HG02610 (cell line): ENCODE measurements at regions not wholly inside any gene's neighbourhood (a gene's known extent, or its start where the extent isn't known, plus 50 kb on each side); places are given as distances from the start of the nearest gene placed in this dataset.

Experiments
- ATAC-seq: cut with Tn5 transposase; IDR thresholded peaks from one replicate; pipeline ENCODE4 v1.9.1; 2021; ENCODE audit warnings: mild to moderate bottlenecking, moderate library complexity; ENCODE audit not compliant: unreplicated experiment

DNA sequence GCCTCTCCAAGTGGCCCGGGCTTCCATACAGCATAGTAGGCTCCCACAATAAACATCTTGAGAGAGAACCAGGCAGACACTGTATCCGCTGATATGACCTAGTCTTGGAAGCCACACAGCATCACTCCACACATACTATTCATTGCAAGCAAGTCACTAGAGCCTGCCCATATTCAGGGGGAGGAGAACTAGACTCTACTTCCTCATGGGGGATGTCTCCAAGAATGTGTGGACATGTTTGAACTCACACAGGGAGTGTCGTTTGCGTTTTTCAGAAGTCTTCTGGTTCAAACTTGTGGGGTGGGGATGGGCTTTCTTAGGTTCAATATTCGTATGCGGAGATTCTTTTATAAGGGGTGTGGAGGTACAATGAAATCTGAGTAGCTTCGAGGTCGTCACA is 232.6 kb upstream of the HABP2 start:
- no peak for ATAC-seq

DNA sequence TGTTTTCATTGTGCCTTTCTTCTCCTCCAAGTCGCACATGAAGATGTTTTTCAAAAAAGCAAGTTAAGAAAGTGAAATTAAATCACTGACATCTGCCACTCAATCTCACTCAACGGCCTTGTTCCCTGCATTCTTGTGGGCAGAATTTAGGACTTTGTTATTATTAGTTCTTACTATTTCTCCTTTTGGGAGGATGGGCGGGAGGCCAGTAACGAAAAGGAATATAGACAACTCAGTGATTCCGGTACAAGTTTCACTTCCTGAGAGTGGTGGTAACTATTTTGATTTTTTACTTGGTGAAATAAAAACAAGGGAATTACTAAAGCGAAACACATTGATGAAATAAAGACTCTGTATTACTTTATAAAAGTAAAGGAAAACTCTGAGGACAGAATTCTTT is 231.9 kb upstream of the HABP2 start:
- no peak for ATAC-seq

DNA sequence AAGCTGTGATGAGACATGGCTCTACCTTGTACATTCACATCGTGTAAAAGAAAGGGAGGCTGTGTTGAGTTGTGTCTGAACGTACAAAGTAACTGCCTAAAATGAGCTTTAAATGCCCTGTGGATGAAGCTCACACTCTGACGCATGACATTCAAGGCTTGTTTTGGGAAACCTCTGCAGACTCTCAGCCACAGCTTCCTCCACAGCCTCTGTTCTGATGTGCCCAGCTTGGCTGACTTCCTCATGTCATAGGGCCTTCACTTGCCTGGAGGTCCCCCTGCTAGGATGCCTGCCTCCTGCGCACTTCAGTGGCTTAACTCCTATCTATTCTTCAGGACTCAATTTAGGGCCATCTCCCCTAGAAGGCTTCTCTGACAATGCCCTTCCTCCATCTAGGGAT is 230.0 kb upstream of the HABP2 start:
- ATAC-seq: no peak

DNA sequence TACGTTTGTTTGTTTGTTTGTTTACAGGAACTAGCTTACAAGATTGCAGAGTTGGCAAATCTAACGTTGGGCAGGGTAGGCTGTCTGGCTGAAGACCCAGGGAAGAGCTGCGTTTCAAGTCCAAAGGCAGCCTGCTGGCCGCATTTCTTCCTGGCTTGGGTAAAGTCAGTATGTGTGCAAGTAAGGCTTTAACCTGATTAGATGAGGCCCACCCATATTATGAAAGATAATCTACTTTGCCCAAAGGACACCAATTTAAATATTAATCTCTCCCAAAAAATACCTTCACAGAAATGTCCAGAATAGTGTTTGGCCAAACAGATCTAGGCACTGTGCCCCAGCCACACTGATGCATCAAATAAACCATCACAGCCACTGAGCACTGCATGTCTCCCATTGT is 228.9 kb upstream of the HABP2 start:
- ATAC-seq: no peak

DNA sequence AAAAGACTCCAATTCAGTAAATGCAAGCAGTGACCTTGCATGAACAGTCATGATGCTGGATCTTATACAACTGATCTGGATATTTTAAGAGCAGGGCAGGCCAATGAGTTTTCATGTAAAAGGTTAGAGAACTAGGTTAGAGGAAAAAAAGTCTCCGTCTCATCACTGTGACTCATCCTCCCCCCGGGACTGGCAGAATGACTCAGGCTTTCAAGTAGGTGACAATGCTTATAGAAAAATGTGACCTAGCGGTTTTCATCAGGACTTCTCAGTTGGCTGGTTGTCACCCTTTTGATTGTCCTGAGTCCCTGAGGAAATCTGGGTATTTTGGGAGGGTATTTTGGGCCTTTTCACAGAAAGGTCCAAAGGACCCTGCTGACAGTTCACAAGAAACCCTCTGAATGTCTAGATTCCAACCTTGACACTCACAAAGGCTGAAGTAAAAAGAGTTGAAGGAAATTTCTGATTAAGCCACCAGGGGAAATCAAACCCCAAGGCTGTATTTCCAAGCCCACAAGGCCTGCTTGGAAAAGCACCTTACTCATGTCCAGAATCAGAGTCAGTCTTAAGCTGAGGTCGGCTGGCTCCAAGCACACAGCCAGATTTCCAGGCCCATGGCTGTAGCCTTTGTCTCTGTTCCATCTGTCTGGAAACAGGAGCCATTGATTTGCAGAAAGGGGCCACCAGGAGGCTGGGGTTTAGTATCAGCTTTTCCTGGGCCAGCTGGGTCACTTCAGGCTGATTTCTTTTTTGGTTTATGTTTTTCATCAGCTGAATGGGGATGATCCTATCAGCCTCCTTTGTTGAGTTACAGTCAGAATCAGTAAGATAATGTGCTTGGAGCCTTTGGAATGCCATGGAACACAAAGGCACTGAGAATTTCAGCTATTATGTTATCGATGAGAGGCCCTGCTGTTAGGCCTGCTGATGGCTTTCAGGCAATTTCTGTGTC is 226.4 kb upstream of the HABP2 start:
- ATAC-seq: peak; percentile 96

DNA sequence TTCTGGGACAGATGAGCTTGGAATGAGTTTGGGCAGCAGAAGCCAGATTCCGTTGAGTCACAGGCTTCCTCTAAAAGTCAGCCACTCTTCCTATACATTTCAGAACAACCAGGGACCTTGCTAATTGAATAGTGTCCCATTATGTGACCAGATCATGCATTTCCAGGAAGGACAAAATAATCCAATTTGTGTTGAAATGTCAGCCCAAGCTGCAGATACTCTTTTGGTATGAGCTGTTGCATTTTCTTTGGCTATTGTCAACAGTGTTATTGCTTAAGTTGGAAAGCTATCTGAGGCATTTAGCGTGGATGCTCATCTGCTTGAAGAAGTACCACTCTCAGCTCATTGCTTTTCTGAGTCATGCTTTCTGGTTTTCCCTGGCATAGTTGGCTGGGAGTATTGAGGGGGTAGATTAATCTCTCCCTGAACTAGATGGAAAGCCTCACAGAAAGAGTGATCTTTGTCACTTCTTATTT is 223.7 kb upstream of the HABP2 start:
- ATAC-seq: no peak

DNA sequence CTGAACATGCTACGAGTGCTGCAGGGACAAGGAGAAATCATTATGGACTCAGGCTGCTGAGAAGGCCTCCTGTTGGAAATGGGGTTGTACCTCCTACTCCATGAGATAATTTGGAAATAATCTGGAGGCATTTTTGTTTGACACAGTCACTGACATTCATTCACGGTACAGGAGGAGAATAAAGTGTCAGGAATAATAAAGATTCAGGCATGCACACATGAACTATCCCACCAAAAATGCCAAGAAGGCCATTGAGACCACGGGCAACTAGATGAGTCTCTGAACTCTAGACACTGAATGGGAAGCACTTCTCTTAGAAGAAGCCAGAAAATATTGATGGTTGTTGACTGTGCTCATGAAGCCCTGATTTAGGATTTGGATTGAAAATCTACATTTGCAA is 220.9 kb upstream of the HABP2 start:
- no peak for ATAC-seq

DNA sequence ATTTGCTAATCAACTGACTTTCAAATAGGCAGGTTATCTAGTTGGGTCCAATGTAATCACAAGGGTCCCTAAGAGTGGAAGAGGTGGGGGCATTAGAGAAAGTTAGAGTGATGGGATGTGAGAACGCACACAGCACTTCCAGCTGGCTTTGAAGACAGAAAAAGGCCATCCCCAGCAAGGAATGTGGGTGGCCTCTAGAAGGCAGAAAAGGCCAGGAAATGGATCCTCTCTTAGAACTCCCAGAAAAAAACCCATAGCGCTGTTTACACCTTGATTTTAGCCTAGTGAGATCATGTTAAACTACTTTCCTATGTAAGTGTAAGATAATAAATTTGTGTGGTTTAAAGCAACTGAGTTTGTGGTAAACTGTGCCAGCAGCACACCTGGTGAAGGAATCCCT is 219.5 kb upstream of the HABP2 start:
- ATAC-seq: no peak

DNA sequence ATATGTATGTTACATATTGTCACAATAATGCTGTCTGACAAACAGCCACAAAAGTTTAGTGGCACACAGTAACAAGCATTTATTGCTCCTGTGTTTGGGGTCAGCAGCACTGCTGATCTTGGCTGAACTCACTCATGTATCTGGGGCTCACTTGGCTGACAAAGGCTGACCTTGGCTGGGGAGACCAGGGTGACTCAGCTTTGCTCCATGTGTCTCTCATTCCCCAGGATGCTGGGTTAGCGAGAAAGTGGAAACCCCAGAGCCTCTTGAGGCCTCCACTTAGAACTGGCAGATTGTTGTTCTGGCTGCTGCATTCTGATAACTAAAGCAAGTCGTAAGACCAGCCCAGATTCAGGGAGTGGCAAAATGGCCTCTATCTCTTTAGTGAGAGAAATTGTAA is 217.3 kb upstream of the HABP2 start:
- ATAC-seq: no peak

DNA sequence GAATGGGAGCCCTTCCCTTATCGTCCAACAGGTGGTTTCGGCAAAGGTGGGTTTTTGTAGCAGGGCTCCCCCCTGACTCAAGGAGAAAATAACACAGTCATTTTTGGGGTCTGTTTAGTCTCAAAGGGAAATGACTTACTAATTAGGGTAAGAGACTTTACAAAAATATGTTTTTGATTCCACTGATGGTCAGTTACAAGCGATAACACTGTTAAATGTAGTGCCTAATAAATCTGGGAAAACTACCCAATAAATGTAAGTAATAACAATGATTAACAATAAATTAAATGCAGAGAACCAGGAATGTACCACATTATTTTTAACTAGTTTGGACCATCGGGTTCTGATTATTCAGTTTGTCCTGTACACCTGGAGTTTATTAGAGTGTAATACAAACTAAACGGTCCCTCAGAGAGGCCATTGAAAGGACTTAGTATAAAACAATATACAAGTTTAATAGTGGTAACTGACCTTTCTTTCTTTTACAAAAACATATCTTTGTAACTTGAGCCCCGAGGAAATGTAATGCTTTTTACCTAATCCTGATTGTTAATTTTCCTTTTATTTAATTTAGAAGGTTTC is 216.2 kb upstream of the HABP2 start:
- ATAC-seq: no peak

DNA sequence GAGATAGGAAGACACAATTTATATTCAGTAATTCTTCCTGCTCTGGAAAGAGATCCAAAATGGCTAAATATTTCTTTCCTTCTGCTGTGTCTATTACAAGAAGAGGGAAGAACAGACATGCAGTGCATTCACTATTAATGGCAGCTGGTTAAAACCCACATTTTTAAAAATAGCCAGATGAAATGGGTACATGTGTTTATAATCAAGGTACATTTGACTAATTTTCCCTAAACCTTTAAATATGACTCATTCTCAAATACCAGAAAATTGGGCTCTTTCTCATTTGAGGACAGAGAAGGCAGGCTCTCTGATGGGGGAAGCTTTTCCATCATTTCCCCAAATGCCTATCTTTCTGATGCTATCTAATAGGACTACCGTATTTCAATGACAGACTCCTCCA is 215.7 kb upstream of the HABP2 start:
- no peak for ATAC-seq

DNA sequence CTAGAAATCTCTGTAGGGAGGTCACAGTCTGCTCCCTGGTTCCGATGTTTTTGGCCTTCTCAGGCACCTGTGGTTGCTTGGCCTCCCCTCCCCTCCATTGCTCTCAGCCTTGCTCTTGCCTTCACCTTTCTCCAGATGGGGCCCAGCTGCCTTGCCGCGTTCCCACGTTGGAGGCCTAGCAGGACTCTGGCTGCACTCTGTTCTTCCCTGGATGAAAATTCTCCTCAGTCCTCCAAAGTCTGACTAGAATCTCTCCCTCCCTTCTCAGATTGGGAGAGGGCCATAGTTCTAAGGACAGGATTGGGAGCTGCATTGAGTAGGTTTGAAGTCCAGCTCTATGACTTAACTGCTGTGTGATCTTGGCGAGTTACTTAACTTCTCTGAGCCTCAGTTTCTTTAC is 213.7 kb upstream of the HABP2 start:
- no peak for ATAC-seq

DNA sequence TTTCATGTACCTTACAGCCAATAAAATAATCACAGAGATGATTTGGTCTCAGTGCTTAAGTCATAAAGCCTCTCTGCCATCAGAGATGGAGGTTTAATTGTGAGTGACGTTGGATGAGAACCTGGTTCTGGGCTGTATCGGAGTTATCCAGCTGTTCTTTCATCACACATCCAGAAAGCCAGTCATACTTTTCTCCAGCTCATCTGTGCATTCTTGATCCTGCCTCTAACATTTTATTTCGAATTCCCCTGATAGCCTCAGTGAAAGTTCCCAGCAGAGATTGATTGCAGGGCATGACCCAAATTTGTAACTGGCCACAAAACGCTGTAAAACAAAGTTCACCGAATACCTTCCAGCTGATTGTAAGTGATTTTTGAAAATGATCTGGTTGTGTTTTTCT is 212.6 kb upstream of the HABP2 start:
- no peak for ATAC-seq

DNA sequence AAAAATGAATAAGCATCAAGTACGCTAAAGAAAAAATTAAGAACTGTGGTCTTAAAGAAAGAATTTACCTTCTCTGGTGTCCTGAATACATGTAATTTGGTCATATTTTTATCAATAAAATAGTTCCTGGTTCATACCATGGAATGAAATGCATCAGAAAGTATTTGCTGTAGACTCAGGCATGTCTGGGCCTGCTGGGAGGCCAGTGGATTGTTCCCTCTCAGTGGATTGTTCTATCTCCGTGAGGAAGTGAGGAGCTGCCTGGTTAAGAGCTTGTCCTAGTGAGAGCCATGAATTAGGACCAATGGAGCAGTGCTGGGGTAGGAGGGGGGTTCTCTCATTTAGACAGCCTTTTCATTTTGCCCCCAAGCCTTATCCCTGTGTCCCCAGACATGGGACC is 211.7 kb upstream of the HABP2 start:
- ATAC-seq: no peak

DNA sequence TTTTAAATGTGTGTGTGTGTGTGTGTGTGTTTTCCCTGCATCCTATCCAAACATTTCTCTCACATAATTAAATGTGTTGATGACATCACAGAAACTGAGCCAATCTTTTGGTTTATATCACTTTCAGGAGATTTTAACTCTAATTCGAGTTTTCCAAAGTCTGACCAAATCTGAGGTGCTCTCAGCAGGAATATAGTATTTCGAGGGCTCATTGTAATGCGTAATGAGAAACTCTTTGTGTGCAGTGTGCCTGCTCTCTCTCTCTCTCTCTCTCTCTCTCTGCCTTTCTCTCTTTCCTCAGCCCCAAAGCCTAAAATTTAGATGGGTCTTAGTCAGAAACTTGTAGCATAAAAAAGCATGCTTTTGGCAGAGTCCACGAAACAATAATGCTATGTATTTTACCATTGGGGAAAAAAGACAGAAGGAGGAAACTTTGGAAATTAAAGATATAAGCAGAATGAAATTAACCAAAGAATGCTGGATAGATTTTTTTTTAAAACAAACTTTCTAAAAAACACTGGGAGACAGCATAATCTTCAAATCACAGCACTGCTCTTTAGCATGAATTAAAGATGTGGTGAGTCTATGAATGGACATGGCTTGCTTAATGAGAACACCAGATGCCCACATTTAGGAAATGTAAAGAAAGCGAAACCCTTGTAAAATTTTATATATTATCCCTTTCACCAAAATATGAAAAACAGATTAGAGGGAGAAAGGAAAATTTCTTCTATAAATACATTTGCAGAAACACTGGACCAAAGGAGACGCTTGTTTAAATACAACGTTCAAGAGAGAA is 206.8 kb upstream of the HABP2 start:
- no peak for ATAC-seq

DNA sequence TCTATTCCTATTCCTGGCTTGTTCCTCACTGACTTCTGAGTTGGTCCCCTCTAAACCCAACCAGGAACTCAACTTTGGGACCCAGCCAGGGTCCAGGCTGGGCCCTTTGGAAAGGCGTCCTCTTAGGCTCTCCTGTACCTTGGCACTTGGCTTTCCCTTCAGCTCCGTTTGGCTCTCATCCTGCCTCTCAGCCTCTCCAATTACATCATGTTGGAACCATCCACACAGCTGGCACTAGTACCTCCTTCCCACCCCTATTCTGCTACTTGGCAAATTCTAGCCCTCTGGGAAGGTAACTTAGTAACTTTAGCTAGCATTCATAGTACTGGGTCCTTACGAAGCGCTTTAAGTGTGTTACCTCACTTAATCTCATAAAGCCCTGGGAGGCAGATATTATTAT is 205.3 kb upstream of the HABP2 start:
- no peak for ATAC-seq

DNA sequence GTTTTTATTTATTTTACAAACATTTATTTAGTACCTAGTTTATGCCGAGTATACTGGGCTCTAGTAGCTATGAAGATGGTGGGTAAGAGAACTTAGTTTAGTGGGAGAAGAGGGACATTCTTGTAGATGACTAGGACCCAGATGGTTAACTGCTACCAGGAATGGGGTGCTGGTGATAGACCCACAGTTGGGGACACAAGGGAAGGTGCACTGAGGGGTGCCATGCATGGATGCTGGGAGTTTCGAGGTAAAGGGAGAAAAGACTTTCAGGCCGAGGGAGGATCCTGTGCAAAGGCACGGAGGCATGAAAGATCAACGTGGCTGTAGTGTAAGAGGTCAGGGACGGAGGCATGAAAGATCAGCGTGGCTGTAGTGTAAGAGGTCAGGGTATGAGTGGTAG is 204.2 kb upstream of the HABP2 start:
- ATAC-seq: no peak

DNA sequence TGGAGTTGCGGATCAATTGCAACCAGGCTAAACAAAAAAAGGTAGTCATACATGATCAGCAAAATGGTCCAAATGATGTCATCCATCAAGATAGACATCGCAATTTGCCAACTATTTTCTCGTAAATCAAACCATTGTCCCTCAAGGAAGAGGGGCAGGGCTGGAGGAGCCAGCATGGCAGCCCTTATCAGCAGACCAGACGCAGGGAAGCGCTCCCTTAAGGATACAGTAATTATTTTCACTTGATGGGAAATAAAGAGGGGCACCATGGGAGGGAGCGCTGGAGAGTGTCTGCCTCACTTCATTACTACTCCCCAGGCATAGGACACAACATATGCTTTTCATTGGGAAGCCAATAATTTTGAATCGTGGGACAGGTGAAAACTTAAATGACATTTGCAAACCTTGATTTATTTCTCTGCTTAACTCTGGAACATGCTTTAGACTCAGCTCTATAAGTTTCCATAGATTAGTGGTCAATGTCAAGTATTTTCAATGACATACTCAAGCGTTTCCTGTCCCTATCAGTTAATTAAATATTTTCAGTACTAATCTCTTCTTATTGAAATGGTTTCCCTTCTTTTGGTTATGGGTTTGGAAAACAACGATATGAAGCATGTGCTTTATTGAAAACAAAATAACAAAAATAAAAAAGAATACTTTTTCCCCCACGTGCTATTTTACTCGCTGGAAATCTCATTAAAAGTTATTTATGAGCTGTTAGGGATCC is 202.4 kb upstream of the HABP2 start:
- no peak for ATAC-seq

DNA sequence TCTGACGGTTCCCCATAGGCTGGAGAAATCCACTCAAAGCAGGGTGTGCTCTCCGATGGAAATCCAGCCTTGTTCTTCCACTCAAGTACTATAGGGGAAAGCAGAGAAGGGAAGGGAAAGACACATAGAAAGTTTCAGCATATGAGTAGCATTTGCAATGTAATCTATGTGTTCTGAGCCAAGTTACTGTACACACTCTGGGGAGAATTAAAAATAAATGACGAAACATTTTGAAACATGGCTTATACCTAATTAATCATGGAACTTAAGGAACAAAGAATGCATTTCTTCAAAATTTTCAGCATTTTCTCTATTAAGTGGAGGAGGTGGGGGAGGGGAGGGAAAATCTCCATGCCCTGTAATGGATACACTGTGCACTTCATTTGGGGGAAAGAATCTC is 198.1 kb upstream of the HABP2 start:
- ATAC-seq: no peak

DNA sequence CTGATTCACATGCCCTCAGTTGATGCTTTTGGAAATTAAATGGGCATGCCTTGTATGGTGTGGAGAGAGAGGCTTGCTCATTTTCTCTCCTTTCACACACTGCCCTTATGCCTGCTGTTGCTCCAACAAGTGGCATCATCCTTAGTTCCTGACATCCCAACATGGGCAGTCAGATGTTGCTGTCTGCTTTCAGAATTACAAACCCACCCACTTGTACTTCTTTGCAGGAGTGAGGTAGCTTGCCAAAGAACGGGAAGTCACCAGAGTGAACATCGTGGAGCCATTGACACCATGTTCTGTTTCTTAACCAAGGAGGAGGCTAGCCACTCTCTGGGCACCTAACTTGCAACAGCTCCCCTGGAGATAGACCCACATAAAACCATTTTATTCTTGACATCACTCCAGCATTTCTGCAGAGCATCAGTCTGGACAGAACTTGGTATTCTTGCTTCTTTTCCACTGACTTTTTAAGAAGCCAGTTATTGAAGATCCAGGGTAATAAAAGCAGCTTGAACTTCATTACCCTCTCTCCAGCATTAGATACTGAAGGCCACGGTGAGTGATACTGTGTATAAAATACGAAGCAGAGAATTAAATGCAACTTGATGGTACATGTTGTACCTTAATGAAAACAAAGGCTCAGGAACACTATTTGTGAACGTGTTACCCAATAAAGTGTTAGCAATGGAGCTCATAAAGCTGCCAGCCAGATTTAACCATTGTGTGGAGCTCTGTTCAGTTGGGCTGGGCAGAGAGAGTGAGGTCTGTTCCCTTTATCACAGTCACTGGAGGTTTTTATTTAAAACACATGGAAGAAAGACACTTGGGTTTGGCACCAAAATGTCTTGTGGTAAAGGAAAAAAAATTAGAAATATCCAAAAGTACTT is 195.8 kb upstream of the HABP2 start:
- ATAC-seq: no peak
